WTC11 (cell line): ENCODE measurements at regions not wholly inside any gene's neighbourhood (a gene's known extent, or its start where the extent isn't known, plus 50 kb on each side); places are given as distances from the start of the nearest gene placed in this dataset.

Source experiments
- CREB1 ChIP-seq: sonication (generic); formaldehyde crosslinking; IDR thresholded peaks from 2 replicates; pipeline ENCODE4 v1.8.0; 2023; ENCODE audit warnings: mild to moderate bottlenecking, missing genetic modification reagents
- CTCF ChIP-seq: fragments of 200-600 bp; IDR thresholded peaks from 2 replicates; pipeline ENCODE4 v1.8.0; 2022; ENCODE audit warnings: antibody characterized with exemption
- FOXP1 ChIP-seq: sonication (generic); formaldehyde crosslinking; IDR thresholded peaks from 2 replicates; pipeline ENCODE4 v1.8.0; 2022; ENCODE audit warnings: missing genetic modification reagents, mild to moderate bottlenecking, moderate library complexity, borderline replicate concordance
- NR3C1 ChIP-seq: sonication (generic); formaldehyde crosslinking; conservative IDR thresholded peaks from 2 replicates; pipeline ENCODE4 v1.8.1; 2023; ENCODE audit warnings: low read depth, mild to moderate bottlenecking, missing genetic modification reagents
- SP1 ChIP-seq: sonication (generic); formaldehyde crosslinking; conservative IDR thresholded peaks from 2 replicates; pipeline ENCODE4 v1.8.1; 2022; ENCODE audit warnings: missing genetic modification reagents
- TCF7 ChIP-seq: sonication (generic); formaldehyde crosslinking; IDR thresholded peaks from 2 replicates; pipeline ENCODE4 v1.8.0; 2022; ENCODE audit warnings: mild to moderate bottlenecking, low read depth, missing genetic modification reagents, moderate library complexity
- USF1 ChIP-seq: sonication (generic); formaldehyde crosslinking; IDR thresholded peaks from 2 replicates; pipeline ENCODE4 v1.8.0; 2022; ENCODE audit warnings: mild to moderate bottlenecking, missing genetic modification reagents
- USF2 ChIP-seq: sonication (generic); formaldehyde crosslinking; IDR thresholded peaks from 2 replicates; pipeline ENCODE4 v1.8.1; 2023; ENCODE audit warnings: mild to moderate bottlenecking, missing genetic modification reagents, moderate library complexity
- ZBTB21 ChIP-seq: sonication (generic); formaldehyde crosslinking; IDR thresholded peaks from 2 replicates; pipeline ENCODE4 v1.8.1; 2023; ENCODE audit warnings: mild to moderate bottlenecking, missing genetic modification reagents, borderline replicate concordance
- ZNF281 ChIP-seq: sonication (generic); formaldehyde crosslinking; IDR thresholded peaks from 2 replicates; pipeline ENCODE4 v1.8.0; 2023; ENCODE audit warnings: mild to moderate bottlenecking, missing genetic modification reagents
- ZNF423 ChIP-seq: fragments of 250-450 bp; sonication (Bioruptor Pico); IDR thresholded peaks from 2 replicates; pipeline ENCODE4 v2.1.2; 2022; ENCODE audit warnings: mild to moderate bottlenecking, moderate library complexity
- TF ChIP-seq, protein P1 (sequence below): sonication (generic); formaldehyde crosslinking; IDR thresholded peaks from 2 replicates; pipeline ENCODE4 v1.8.0; 2022; ENCODE audit warnings: mild to moderate bottlenecking, missing genetic modification reagents

DNA sequence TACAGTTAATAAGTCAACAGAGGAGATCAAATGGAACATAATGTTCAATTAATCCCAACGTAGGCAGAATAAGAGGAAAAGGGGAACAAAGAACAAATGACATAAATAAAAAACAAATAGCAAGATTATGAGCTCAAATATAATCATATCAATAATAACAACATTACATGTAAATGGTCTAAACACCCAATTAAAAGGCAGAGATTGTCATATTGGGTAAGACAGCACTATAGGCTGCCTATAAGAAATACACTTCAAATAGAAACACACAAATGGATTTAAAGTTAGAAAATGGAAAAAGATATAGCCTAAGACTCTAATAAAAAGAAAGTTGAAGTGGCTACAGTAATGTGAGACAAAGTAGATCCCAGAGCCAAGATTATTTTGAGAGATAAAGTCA lies 126.4 kb upstream of the PTER start:
- no peak for TF ChIP-seq SP1
- TF ChIP-seq ZNF423 (CRISPR knock-in tag), result no peak
- TF ChIP-seq TCF7 (CRISPR knock-in tag), result no peak
- TF ChIP-seq CTCF, result no peak
- TF ChIP-seq, protein P1, sequence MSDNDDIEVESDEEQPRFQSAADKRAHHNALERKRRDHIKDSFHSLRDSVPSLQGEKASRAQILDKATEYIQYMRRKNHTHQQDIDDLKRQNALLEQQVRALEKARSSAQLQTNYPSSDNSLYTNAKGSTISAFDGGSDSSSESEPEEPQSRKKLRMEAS, result no peak
- TF ChIP-seq FOXP1 (CRISPR knock-in tag), result no peak
- TF ChIP-seq ZNF281 (CRISPR knock-in tag), result no peak
- no peak for TF ChIP-seq USF1 (CRISPR knock-in tag)
- TF ChIP-seq NR3C1, result no peak
- TF ChIP-seq CREB1, result no peak
- no peak for TF ChIP-seq ZBTB21
- TF ChIP-seq USF2 (CRISPR knock-in tag), result no peak
